HG03558 (cell line): ENCODE measurements at regions not wholly inside any gene's neighbourhood (a gene's known extent, or its start where the extent isn't known, plus 50 kb on each side); places are given as distances from the start of the nearest gene placed in this dataset.
"Not testable (repeated sequence)": the region's sequence is repeated elsewhere in the genome, so short reads cannot be mapped to it uniquely, and the experiment has no call there.

Source experiments
- ATAC-seq: cut with Tn5 transposase; IDR thresholded peaks from one replicate; pipeline ENCODE4 v1.9.1; 2021; ENCODE audit warnings: moderate number of reproducible peaks; ENCODE audit not compliant: unreplicated experiment; ENCODE audit errors: extremely low read depth

GRCh38 chr6:120852293-120852849 lies 481.9 kb downstream of the TBC1D32 start:
- ATAC-seq: no peak

GRCh38 chr6:120826253-120826652 lies 508.0 kb downstream of the TBC1D32 start:
- no peak for ATAC-seq

GRCh38 chr6:120816794-120817193 lies 517.5 kb downstream of the TBC1D32 start:
- ATAC-seq: no peak

GRCh38 chr6:120805276-120805675 lies 529.0 kb downstream of the TBC1D32 start:
- no peak for ATAC-seq

GRCh38 chr6:120804612-120805011 lies 529.7 kb downstream of the TBC1D32 start:
- ATAC-seq: no peak

- ATAC-seq: no peak
These were observed 547.6 kb downstream of the TBC1D32 start for GRCh38 chr6:120786682-120787081.

- ATAC-seq: no peak
These were observed 548.0 kb downstream of the TBC1D32 start for GRCh38 chr6:120786256-120786655.

- no peak for ATAC-seq
These were observed 548.7 kb downstream of the TBC1D32 start for GRCh38 chr6:120785459-120786086.

GRCh38 chr6:120779441-120779840 lies 554.8 kb downstream of the TBC1D32 start:
- ATAC-seq: no peak

- no peak for ATAC-seq
These were observed 558.6 kb downstream of the TBC1D32 start for GRCh38 chr6:120775698-120776097.

GRCh38 chr6:120774275-120774674 lies 560.0 kb downstream of the TBC1D32 start:
- no peak for ATAC-seq

GRCh38 chr6:120771019-120771418 lies 563.3 kb downstream of the TBC1D32 start:
- no peak for ATAC-seq

GRCh38 chr6:120764312-120764711 lies 570.0 kb downstream of the TBC1D32 start:
- ATAC-seq: no peak

- no peak for ATAC-seq
These were observed 574.7 kb downstream of the TBC1D32 start for GRCh38 chr6:120759570-120759969.

- not testable (repeated sequence) for ATAC-seq
These were observed 585.7 kb downstream of the TBC1D32 start for GRCh38 chr6:120748574-120748973.

- no peak for ATAC-seq
These were observed 597.5 kb downstream of the TBC1D32 start for GRCh38 chr6:120736740-120737139.

GRCh38 chr6:120735641-120736040 lies 598.6 kb downstream of the TBC1D32 start:
- ATAC-seq: no peak

- no peak for ATAC-seq
These were observed 623.0 kb downstream of the TBC1D32 start for GRCh38 chr6:120711255-120711654.

GRCh38 chr6:120700001-120700400 lies 634.3 kb downstream of the TBC1D32 start:
- ATAC-seq: no peak

GRCh38 chr6:120686492-120686891 lies 647.8 kb downstream of the TBC1D32 start:
- no peak for ATAC-seq

- no peak for ATAC-seq
These were observed 652.1 kb downstream of the TBC1D32 start for GRCh38 chr6:120682145-120682544.

- no peak for ATAC-seq
These were observed 653.1 kb downstream of the TBC1D32 start for GRCh38 chr6:120681204-120681603.
